PC-3 (cell line): ENCODE measurements at regions not wholly inside any gene's neighbourhood (a gene's known extent, or its start where the extent isn't known, plus 50 kb on each side); places are given as distances from the start of the nearest gene placed in this dataset.
A peak's percentile ranks its signal among the peaks of the same experiment; 100 is the strongest.

Source experiments
- ATAC-seq: fragments of 200-7000 bp; cut with Tn5 transposase; 2 replicates; pipeline ENCODE4 v1.9.1; 2020; ENCODE audit warnings: mild to moderate bottlenecking, moderate library complexity
- BruUV-seq: library from RNA; stranded (reverse); fragments of 400-500 nt; replicated peaks from 2 replicates; lab custom pipeline; 2021; lab: Mats Ljungman, UMichigan
- CTCF ChIA-PET: fragments of 300-600 bp; sonication (Branson Sonifier 250); formaldehyde crosslinking; loops from one replicate; lab custom pipeline; 2022; ENCODE audit warnings: antibody characterized with exemption; lab: Charles Lee
- POLR2A ChIA-PET: fragments of 300-600 bp; sonication (Branson Sonifier 250); formaldehyde crosslinking; loops from one replicate; lab custom pipeline; 2022; ENCODE audit warnings: antibody characterized with exemption; ENCODE audit not compliant: unreplicated experiment; lab: Charles Lee
- DNase-seq: peaks from one replicate; pipeline ENCODE4 v3.0.0-alpha.2; 2015
- H2AFZ ChIP-seq: fragments of 300-600 bp; sonication (generic); 2 replicates; pipeline ENCODE4 v1.6.0; 2016; ENCODE audit warnings: antibody characterized with exemption, low read length
- H3F3A ChIP-seq: fragments of 300-600 bp; sonication (generic); one replicate; pipeline ENCODE4 v1.6.0; 2017; ENCODE audit warnings: antibody characterized with exemption, low read length, control low read depth, mild to moderate bottlenecking; ENCODE audit not compliant: unreplicated experiment
- H3K27ac ChIP-seq: fragments of 300-600 bp; sonication (generic); 2 replicates; pipeline ENCODE4 v1.5.1; 2016; ENCODE audit warnings: mild to moderate bottlenecking, low read length
- H3K27me3 ChIP-seq: fragments of 300-600 bp; sonication (generic); 2 replicates; pipeline ENCODE4 v1.6.1; 2016; ENCODE audit warnings: low read length, mixed read lengths
- H3K36me3 ChIP-seq: fragments of 300-600 bp; sonication (generic); 2 replicates; pipeline ENCODE4 v1.6.1; 2016; ENCODE audit warnings: low read depth, mixed run types, low read length, mixed read lengths
- H3K4me1 ChIP-seq: fragments of 300-600 bp; sonication (generic); 2 replicates; pipeline ENCODE4 v1.5.1; 2016; ENCODE audit warnings: low read length; ENCODE audit not compliant: insufficient read depth
- H3K4me2 ChIP-seq: fragments of 300-600 bp; sonication (generic); 2 replicates; pipeline ENCODE4 v1.6.0; 2016; ENCODE audit warnings: low read length
- H3K4me3 ChIP-seq: fragments of 300-600 bp; sonication (generic); 2 replicates; pipeline ENCODE4 v1.5.1; 2016; ENCODE audit warnings: mild to moderate bottlenecking, low read length, mixed read lengths
- H3K79me2 ChIP-seq: fragments of 300-600 bp; sonication (generic); 2 replicates; pipeline ENCODE4 v1.6.1; 2017; ENCODE audit warnings: low read length, mixed read lengths
- H3K9ac ChIP-seq: fragments of 300-600 bp; sonication (generic); 2 replicates; pipeline ENCODE4 v1.6.0; 2016; ENCODE audit warnings: mild to moderate bottlenecking, low read length
- H3K9me2 ChIP-seq: fragments of 300-600 bp; sonication (generic); replicated peaks from 2 replicates; pipeline ENCODE4 v1.6.1; 2016; ENCODE audit warnings: mixed run types, low read length, mixed read lengths
- H3K9me3 ChIP-seq: fragments of 300-600 bp; sonication (generic); 2 replicates; pipeline ENCODE4 v1.6.1; 2016; ENCODE audit warnings: low read length, mixed read lengths
- H4K20me1 ChIP-seq: fragments of 300-600 bp; sonication (generic); 2 replicates; pipeline ENCODE4 v1.6.1; 2016; ENCODE audit warnings: low read length, mixed read lengths
- EZH2 ChIP-seq: fragments of 300-600 bp; sonication (generic); IDR thresholded peaks from one replicate; pipeline ENCODE4 v1.6.1; 2017; ENCODE audit warnings: antibody characterized with exemption, mild to moderate bottlenecking, low read length; ENCODE audit not compliant: unreplicated experiment
- EZH2phosphoT487 ChIP-seq: fragments of 300-600 bp; sonication (generic); IDR thresholded peaks from 2 replicates; pipeline ENCODE4 v1.6.1; 2018; ENCODE audit warnings: mild to moderate bottlenecking, antibody characterized with exemption, low read length, borderline replicate concordance
- intact Hi-C: fragments of 100-400 bp; cut with micrococcal nuclease; formaldehyde crosslinking; loops from 2 replicates; pipeline ENCODE4 v1.9.0; 2023
- TF ChIP-seq, protein P1 (sequence below): fragments of 300-600 bp; sonication (generic); conservative IDR thresholded peaks from 2 replicates; pipeline ENCODE4 v1.5.1; 2017; ENCODE audit warnings: antibody characterized with exemption, low read depth, mild to moderate bottlenecking, low read length

DNA sequence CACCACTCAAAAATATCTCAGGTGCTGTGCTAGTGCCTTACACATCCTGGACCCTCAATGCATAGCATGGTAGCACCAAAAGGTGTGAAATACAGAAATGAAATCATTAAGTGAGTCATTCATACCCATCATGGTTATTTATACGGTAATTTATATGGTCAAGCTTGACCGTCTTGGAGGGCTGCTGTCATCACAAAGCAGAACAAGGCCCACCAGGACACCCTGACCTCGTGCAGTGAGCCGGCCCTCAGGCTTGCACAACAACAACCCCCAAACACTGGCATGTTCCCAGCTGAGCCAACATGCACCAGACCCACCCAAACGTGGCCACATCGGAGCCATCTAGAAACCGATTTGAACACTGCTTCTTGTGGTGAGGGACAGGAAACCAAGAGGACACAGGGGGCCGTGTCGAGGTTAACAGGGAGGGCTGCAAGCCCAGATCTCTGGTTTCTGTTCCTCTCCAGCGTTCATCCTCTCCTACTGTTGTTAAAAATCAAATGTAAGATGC lies 378.5 kb upstream of the ID2 start:
- no peaks in the 10 kb centered on the region for H3K36me3 ChIP-seq
- H3K4me1 ChIP-seq, result peaks cover 43% of the 10 kb centered on the region
- TF ChIP-seq EZH2phosphoT487 (no peak), EZH2 (no peak)
- TF ChIP-seq, protein P1, sequence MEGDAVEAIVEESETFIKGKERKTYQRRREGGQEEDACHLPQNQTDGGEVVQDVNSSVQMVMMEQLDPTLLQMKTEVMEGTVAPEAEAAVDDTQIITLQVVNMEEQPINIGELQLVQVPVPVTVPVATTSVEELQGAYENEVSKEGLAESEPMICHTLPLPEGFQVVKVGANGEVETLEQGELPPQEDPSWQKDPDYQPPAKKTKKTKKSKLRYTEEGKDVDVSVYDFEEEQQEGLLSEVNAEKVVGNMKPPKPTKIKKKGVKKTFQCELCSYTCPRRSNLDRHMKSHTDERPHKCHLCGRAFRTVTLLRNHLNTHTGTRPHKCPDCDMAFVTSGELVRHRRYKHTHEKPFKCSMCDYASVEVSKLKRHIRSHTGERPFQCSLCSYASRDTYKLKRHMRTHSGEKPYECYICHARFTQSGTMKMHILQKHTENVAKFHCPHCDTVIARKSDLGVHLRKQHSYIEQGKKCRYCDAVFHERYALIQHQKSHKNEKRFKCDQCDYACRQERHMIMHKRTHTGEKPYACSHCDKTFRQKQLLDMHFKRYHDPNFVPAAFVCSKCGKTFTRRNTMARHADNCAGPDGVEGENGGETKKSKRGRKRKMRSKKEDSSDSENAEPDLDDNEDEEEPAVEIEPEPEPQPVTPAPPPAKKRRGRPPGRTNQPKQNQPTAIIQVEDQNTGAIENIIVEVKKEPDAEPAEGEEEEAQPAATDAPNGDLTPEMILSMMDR, result no peak
- ATAC-seq (no peak), DNase-seq (no peak)
- no TSS peak for BruUV-seq
- no peaks in the 10 kb centered on the region for H3K27me3 ChIP-seq
- intact Hi-C loops, result loop anchor here (10.0 kb wide), 1 partner anchor 219 kb away; no protein-coding TSS in a partner anchor
- no peak overlapping the region for H3K4me3 ChIP-seq
- no peak overlapping the region for H3K4me2 ChIP-seq
- H3K27ac ChIP-seq, result no peak overlapping the region
- H3F3A ChIP-seq, result peaks cover 13% of the 10 kb centered on the region
- CTCF ChIA-PET, result no interaction called here
- no peaks in the 10 kb centered on the region for H3K79me2 ChIP-seq
- H3K9ac ChIP-seq, result no peak overlapping the region
- no peaks in the 10 kb centered on the region for H3K9me3 ChIP-seq
- POLR2A ChIA-PET, result no interaction called here
- H2AFZ ChIP-seq, result no peak overlapping the region
- H4K20me1 ChIP-seq, result no peaks in the 10 kb centered on the region
- no peaks in the 10 kb centered on the region for H3K9me2 ChIP-seq

DNA sequence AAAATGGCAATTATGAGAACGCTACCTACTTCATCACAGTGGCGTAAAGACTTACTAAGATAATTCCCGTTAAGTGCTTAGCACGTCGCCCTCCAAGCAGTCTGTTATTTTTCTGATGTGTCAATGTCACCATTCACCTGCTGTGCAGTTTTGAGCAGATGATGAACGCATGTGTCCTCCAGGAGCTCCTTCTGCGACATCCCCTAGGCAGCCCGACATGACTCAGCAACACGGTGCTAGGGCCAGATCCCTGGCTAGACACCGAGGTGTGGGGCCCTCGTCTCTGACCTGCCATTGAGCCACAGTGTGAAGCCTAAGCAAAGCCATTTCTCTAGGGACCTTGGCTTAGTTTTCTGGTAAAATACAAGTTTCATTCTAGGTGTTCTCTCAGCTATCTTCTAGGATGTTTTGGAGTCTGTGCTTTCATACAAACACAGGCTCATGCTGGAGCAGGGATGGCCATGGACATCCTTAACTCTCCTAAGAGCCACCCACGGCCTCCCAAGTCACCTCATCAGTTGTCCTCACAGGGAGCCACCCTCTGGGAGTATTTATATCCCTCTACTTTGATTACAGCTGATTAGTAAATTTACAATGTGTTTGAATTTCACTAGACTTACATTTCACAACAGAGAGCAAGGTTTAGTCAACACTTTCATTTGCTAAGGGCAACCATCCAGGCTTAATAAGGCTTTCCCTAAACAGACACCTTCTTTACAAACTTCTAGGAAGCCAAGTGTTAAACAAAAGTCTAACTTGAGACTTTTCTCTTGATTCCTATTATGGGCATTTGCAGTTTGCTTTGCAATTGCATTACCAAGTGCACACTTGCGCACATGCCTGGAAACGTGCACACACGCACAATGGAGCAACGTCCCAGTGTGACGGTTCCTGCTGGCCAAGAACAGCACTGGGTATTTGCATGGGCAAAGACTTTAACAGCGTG lies 376.8 kb upstream of the ID2 start:
- ATAC-seq, result no peak
- no peaks in the 10 kb centered on the region for H3K79me2 ChIP-seq
- H2AFZ ChIP-seq, result no peak overlapping the region
- no peak overlapping the region for H3K4me3 ChIP-seq
- intact Hi-C loops, result loop anchor here (5.0 to 10.0 kb wide), 4 partner anchors 108 to 558 kb away; no protein-coding TSS in a partner anchor
- no peaks in the 10 kb centered on the region for H3K27me3 ChIP-seq
- ChIA-PET POLR2A (no interaction called here), CTCF (no interaction called here)
- no peak for DNase-seq
- no peak overlapping the region for H3K4me2 ChIP-seq
- no peaks in the 10 kb centered on the region for H3K9me3 ChIP-seq
- peaks cover 45% of the 10 kb centered on the region for H3K4me1 ChIP-seq
- no peaks in the 10 kb centered on the region for H4K20me1 ChIP-seq
- TF ChIP-seq EZH2, result no peak
- TF ChIP-seq, protein P1, result no peak
- no peak for TF ChIP-seq EZH2phosphoT487
- H3K9me2 ChIP-seq, result no peaks in the 10 kb centered on the region
- H3K9ac ChIP-seq, result no peak overlapping the region
- no peaks in the 10 kb centered on the region for H3K36me3 ChIP-seq
- no TSS peak for BruUV-seq
- peaks cover 13% of the 10 kb centered on the region for H3F3A ChIP-seq
- peak overlapping the region; percentile 94; the same call in 1 of the 2 replicates for H3K27ac ChIP-seq
